ENCODE measurements at regions not wholly inside any gene's neighbourhood (a gene's known extent, or its start where the extent isn't known, plus 50 kb on each side); places are given as distances from the start of the nearest gene placed in this dataset.

DNA sequence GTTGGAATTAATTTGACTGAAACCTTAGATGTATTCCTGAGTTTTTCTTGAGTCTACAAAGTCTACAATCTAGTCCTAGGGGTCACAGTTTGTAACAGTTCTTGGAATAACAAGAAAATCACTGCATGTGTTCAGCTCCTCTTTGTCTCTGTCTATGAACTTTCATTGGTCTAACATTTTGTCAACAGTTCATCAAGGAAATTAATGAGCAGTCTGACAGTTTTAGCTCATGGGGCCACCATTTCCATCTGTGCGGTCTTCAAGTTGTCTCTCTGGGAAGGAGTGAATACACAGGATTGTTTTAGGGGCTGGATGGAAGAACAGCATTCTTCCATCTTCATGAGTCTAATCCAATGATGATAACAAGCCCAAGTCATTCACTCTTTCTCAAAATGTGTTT lies 276.4 kb downstream of the TMEM167A start:
- DNase-seq: no peak

DNA sequence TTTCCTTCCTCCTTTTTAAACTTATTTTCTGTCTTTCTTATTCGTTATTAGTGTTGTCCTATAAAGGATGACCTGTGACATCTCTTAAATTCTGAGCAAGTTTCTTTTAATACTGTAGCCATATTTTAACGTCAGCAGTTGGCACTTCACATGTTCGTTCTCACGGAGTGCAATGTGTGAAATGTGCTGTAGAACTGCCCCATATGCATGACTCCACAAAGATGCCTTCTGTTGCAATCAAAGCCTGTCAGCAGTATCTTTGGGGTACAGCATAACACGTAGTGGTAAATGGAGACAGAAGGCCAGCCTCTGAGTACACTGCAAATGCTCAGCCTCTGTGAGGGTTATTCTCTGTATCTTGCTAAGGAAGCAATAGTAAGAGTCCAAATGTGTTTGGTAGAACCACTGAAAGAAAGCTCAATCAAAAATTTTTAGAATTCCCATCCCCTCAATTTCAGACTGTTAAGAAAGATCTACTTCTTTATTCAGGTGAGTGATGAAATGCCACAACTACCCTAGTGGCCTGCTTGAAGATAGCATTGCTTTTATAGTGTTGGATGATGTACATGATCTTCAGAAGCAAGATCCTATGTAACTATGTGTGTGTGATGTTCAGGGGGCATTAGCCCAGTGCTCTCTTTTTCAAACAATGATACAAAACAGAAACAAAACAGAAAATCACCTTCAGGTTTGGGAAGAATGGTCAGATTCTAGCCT lies 277.7 kb downstream of the TMEM167A start:
- DNase-seq: no peak

DNA sequence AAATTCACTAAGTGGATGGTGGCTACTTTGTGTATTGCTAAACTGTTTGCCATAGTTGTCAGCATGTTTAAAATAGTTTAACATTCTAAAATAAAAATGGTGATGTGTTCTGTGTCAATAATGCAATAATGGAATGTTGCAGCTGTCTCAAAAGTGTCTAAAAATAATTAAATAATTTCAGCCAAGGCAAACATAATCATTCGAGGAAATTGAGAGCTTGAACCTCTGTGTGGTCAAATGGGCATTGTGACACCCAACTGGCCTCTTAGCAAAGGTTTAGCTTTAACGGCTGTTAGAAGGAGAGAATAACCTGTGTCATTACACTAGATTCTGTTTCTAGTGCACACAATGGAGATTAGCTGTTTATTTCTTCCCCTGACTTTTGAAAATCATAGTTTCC lies 278.5 kb downstream of the TMEM167A start:
- no peak for DNase-seq

DNA sequence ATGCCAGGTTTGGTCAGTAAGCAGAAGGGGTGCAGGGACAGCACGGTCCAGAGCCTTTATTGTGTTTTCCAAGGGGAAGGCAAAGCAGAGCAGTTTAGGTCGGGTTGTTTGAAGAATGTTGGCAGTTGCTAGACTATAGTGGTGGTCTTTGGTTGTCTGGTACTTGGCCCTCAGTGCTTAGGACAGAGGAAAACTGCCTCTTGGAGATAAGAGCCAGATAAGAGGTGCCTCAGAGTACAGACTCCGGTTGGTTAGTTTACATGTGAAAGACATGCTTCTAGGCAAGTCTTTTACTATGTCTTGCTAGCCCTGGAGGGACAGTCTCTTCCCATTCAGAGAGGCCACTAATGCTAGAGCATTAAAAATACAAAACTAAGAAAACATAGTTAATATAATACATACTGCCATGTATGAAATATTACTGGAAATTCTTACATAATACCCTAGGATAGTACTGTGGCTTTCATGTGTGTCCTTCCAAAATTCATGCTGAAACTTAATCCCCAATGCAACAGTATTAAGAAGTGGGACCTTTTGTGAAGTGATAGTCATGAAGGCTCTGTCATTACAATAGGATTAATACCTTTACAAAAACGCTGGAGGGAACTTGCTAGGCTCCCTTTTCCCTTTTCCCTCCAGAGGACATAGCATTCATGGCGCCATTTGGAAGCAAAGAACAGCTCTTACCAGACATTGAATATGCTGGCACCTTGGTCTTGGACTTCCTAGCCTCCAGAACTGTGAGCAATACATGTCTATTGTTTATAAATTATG lies 280.4 kb downstream of the TMEM167A start:
- no peak for DNase-seq

DNA sequence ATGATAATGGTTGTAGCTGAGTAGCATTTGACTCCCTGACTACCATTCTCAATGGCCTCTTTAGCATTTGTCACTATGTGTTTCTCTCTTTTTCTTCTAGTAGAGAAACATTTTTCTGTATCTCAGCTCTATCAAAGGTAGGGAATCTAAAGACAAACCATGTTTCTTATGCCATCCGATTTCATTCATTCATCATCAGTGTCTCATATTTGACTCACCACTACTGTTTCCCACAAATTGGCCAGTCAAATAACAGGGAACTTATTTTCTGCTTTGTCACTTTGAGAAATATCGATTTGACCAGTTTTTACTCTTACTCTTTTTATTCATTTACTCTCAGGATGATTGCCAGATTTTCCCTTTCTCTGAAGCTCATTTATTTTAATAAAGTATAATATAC lies 282.3 kb downstream of the TMEM167A start:
- DNase-seq: no peak

DNA sequence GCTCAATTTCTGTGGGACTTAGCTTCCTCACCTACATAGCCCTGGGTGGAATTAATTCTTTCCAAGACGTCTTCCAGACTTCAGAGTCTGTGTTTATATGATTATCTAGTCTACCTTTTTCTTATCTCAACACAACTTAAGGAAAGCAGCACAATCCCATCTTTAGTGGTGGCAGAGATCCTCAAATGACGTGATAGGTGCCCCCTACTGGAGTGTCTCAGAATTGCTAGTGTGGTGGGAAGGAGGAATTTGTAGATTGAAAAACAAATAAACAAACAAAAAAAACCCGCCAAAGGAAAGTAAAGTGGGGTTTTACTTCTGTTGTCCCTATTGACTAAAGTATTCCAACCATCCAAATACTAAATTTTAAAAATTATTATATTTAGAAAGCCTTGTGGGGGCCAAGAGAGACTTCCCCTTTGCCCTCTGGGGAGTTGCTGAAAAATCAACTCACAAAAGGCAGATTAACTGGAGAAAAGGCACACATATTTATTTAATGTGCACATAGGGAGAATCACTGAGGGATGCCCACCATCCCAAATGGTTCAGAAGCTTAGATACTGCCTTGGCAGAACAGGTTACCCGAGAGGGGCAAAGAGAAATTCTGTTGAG lies 283.3 kb downstream of the TMEM167A start:
- DNase-seq: peak; percentile 40

DNA sequence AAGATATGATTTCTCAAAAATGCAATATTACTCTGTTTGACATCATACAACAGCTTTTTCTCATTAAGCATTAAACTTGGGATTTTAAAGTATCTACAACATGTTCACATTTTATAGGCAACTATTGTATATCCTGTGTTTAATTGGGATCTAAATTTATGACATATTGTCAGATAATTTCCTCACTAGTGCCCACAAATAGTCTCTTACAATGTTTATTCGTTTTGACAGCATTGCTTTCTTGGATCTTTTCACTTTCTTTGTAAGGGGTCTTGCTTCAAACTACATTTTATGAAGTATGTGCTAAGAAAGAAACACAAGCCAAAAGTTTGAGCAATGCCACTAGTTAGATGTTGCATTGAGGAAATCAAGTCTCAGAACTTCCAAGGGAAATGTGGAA lies 285.1 kb downstream of the TMEM167A start:
- no peak for DNase-seq

DNA sequence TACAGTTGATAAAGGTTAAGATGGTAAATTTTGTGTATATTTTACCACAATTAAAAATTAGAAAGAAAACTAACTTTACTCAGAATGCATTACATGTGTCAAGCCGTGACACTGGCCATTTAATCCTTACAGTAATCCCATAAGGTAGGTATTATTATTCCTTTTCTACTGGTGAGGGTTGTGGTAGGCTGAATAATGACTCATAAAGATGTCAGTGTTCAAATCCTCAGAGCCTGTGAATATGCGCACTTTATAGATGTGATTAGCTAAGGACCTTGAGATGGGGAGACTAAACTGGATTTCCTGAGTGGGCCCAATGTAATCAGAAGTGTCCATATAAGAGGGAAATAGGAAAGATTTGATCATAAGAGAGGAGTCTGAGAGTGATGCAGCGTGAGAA lies 288.1 kb downstream of the TMEM167A start:
- no peak for DNase-seq

DNA sequence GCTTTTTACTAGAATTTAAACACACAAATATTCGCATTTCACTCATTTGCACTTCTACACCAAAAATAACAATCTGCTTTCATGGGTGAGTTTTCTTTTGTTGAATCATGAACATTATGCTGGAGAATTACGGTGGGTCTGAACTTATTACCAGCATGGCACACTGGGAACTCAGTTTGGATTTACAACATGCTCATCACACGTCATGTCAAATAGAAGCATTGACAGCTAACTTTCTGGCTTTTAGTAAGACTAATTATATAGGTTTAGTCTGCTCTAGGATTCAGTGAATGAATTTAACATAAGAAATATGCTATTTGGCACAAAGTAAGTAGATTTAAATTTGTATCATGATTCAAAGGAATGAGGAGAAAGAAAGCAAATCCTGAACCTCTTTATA lies 290.4 kb downstream of the TMEM167A start:
- DNase-seq: no peak

DNA sequence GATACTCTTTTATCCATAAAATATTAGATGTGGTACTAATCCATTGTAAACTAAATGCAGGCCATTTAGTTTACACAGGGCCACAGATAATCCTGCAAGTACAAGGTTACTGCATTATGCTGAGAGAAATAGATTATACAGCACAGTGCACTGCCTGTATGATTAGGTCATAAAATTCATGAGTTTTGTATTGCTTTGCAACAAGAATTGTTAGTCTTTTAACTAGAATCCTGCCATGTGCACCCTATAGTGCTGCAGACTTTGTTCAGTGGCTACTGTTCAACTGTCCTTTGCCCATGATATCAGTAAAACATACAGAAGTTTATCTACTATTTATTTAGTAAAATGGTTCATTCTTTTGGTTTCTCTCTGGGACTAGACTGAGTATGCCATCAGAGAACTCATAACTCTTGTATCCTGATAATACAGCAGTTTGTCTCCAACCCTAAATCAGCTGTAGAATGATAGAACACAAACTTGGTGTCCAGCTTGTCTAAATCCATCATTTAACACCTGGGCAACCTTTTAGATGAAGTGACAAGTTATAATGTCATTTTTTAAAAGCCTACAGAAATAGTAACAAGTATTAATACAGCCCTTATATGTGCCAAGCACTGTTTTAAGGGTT lies 291.2 kb downstream of the TMEM167A start:
- DNase-seq: no peak

DNA sequence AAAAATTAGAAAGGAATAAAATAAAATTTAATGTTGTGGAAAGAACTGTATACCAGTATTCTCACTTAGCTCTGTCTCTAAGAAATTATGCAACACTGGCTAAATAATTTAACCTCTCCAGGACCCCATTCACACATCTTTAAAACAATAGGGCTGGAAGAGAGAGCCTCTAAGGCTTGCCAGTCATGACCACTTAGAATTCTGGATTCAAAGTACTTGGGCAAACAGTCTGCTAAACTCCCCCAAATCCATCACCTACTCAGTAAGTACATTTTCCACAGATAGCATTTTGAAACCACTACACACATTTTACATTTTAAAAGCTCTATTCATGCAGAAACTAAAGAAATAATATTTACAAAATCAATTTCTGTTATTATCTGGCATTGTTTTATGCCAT lies 291.7 kb downstream of the TMEM167A start:
- DNase-seq: no peak

DNA sequence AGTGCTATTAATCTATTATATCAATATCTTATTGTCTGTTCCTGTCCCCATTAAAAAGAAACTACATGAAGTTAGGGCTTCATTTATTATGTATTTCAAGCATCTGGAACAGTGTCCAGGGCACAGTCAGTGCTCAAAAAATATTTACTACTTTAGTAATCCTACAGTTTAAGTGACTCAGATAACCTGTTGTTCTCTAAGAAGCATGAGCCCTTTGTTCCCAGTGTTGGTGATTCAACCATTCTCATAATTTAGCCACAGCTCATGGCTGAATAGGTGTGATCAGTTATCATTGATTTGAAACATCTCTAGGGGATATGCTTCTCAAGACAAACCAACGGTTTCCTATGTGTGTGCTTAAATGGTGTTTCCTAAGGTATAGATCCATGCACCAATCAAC lies 292.7 kb downstream of the TMEM167A start:
- DNase-seq: no peak

DNA sequence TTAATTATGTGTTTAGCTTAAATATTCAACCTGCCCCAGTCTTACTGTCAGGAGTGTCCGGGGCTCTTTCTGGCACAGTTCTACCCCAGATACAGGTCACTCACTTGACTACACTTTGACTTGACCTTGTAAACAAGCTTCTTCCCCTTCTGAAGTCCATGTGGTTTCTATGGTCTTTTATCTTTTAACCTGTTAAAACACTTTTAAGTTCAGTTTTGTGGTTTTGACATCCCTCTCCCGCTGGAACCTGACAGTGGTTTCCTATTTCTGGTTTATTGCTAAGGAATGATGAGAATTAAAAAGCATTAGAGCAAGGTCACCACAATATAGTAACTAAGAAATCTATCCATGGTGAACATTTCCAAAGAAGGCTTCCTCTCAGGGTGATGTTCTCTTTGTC lies 300.1 kb downstream of the TMEM167A start:
- DNase-seq: no peak

DNA sequence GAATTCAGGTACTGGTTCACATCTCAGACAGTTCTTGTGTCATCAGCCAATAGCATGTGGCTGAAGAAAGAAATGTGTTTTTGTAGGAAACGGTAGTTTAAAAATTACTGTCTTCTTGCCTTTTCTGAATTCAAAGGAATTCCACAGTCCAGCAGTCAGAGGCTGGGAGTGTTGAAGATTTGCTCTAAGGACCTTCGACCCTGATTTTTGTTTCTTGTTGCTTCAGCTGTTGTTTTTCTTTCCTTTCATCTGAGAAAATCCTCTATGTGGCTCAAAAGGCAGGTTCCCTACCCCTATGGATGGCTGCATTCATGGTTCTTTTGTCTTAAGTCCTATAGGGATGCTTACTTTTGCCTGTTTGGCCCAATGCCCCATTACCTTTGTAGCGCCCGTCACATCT lies 304.9 kb downstream of the TMEM167A start:
- no peak for DNase-seq

DNA sequence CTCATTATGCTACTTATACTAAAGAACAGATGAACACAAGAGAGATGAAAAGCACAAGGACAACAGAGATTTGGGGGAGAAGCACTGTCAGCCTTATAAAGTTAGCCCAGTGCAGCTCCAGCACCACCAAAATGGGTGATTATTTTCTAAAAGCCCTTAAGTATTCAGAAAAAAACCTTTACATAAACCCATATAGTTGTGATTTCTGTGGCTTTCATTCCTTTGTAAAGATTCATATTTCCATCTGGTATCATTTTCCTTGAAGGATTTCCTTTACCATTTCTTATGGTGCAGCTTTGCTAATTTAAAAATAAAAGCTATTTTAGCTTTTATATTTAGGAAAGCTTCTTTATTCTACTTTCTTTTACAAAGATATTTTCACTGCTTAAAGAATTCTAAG lies 311.0 kb downstream of the TMEM167A start:
- DNase-seq: no peak

DNA sequence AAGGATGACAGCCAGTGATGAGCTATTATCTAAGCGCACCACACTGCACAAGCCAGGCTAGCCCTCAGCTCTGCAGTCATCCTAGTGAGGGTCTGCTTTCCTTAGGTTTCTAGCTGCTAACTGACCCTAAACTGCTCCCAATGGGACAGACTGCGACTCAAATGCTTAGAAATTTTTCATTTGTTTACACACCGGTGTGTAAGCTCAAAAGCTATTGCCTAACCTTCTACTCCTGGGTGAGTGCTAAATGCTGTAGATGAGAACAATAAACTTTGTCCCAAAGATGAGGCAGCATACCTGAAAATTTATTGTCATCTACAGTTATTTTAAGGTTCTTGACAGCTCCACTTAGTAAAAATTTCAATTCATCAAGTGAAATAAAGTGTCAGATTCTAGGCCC lies 311.4 kb downstream of the TMEM167A start:
- DNase-seq: no peak

DNA sequence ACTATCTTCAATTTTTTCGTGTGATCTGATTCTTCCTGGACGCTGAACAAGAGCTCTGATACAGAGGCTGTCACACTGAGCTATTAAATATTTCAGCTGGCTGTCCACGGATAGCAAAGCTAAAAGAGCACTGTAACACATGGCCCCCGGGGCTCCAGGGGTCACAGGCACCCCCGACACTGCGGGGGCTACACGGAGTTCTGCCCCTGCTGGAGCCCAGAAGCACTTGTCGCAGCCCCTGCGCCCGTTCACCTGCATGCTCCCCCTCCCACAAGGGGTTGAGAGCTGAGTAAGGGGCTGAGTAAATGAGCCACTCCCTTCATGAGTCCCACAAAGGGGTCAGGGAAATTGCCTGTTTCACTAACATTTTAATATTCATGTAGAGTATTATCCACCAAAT lies 316.3 kb downstream of the TMEM167A start:
- DNase-seq: no peak

DNA sequence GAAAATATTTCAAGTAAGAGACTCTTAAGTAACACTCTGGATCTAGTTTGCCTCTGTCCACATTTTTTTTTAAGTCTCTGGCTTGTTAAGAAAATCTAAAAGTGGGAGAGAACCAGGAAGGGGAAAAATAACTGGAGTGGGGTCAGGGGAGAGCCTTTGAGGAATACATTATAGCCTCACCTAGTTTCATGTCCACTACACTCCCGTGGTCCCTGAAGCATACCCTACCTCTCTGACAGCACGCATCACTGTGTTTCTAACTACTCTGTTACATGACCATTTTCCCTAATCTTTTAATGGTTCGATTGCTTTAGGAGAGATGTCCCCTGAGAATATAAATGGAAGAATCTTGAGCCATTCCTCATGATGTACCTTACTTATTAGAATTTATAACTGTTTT lies 318.3 kb downstream of the TMEM167A start:
- no peak for DNase-seq

DNA sequence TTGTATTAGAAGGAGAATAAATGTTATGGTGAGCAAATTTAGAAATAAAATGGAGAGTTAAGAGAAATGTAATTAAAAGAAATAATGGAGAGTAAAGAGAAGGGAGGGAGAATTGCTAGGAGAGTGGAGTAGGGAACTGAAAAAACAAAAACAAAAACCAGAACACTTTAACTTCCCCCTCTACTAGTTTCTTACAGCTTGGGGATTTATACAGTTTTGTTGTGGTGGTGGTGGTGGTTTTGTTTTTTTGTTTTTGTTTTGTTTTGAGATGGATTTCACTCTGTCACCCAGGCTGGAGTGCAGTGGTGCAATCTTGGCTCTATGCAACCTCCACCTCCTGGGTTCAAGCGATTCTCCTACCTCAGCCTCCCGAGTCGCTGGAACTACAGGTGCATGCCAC lies 322.4 kb downstream of the TMEM167A start:
- DNase-seq: no peak

DNA sequence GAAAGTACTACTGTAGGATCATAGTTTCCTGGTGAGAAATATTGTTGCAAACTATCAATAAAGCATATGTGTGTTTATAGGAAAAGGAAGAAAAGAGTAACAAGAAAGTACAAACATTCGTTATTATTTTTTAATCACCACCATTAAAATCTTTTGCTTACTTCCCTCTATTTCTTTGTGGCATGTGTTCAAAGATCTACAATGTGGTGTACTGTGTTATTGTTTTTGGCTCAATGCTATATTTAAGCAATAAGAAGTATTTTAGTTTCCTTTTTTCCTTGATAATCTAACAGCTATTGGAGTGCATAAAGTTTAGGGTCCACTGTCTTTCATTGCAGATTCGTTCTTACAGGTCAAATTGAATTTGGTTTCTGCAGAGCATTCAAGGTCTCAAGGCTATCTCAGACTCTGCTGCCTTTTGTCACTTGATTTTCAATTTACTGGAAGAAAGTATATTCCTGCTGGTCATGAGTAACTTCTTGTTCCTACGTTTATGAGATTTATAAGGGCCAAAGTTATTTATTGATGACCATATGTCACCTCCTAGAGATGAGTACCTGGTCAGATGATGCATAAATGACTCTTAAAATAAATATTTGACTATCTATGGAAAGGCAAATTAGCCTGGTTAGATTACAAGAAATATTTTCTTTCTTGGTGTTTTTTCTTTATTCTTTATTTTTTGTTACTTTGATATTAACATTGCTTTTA lies 323.0 kb downstream of the TMEM167A start:
- no peak for DNase-seq

DNA sequence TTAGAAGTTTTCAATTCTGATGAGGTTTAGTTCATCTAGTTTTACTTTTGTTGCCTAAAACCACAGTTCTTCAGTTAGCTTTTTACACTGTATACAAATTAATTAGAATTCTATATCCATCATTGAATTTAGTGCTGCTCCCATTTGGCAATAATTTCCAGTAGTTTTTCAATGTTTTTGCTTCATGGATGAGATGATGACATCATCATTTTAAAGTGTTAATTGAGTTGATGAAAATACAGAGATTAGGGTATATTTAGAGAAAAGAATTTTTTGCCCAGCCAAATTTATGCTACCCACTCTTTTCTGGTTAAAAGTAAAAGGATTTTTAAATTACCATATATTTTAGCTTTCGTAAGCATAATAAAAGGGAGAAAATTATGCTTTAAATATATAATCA lies 323.8 kb downstream of the TMEM167A start:
- no peak for DNase-seq

DNA sequence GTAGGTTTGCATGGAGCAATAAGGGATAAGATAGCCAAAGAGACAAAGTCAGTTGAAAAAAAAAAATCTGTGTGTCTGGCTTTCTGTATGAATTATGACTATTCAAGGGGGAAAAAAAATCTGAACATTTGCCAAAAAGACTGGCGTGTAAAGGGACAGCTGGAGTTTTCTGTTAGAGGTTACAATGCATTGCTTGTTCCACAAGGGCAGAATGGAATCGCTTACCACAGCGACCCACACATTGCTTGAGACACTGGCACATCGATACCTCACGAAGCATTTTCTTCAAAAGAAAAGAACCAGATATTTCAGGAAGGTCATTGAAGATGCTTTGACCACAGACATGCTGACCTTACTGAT lies 327.8 kb downstream of the TMEM167A start:
- no peak for DNase-seq

Measured in CD4-positive, alpha-beta T cell treated with Interleukin-12 subunit alpha and Interleukin-12 subunit beta, for 1 hour (primary cell).